Psoas muscle (tissue), 7 donors: ENCODE measurements at regions not wholly inside any gene's neighbourhood (a gene's known extent, or its start where the extent isn't known, plus 50 kb on each side); places are given as distances from the start of the nearest gene placed in this dataset.

ENCODE experiments used
- ATAC-seq, 4 donors: fragments of 200-7000 bp; cut with Tn5 transposase; one replicate each; pipeline ENCODE4 v1.9.1; 2020; ENCODE audit warnings: moderate library complexity in 3 of 4, mild to moderate bottlenecking in 2 of 4
- DNase-seq, 2 donors: peaks; one replicate each; pipeline ENCODE4 v3.0.0-alpha.2; 2020
- H3K27ac ChIP-seq: fragments of 200-600 bp; one replicate; pipeline ENCODE4 v1.8.0; 2022
- H3K27me3 ChIP-seq, 3 donors: fragments of 200-600 bp in 1 of 3; one replicate each; pipeline versions ENCODE4 v1.6.1 to v1.8.0; 2013 to 2022; ENCODE audit warnings: low read length in 2 of 3, mild to moderate bottlenecking in 2 of 3, moderate library complexity in 1 of 3; ENCODE audit not compliant: insufficient read depth in 3 of 3
- H3K36me3 ChIP-seq, 2 donors: fragments of 200-600 bp in 1 of 2; one replicate each; pipeline versions ENCODE4 v1.6.1 to v1.8.0; 2013 to 2022; ENCODE audit warnings: low read depth in 1 of 2, mild to moderate bottlenecking in 1 of 2, moderate library complexity in 1 of 2; ENCODE audit not compliant: insufficient read depth in 1 of 2
- H3K4me1 ChIP-seq: fragments of 200-600 bp; one replicate; pipeline ENCODE4 v1.8.0; 2022
- H3K4me3 ChIP-seq: fragments of 200-600 bp; one replicate; pipeline ENCODE4 v1.8.0; 2022; ENCODE audit warnings: mild to moderate bottlenecking
- H3K9me3 ChIP-seq: fragments of 200-600 bp; one replicate; pipeline ENCODE4 v1.8.0; 2022
- CTCF ChIP-seq: fragments of 200-600 bp; IDR thresholded peaks from one replicate; pipeline ENCODE4 v1.8.0; 2022; ENCODE audit warnings: antibody characterized with exemption
- WGBS, 3 donors: extraction: QIAGEN DNeasy Blood & Tissue Kit; methylation state at CpG; one replicate each; pipeline versions ENCODE4 v1.1.6 to v1.1.7; 2013; 5-methylcytosine and 5-hydroxymethylcytosine counted together
- intact Hi-C, 2 donors: fragments of 100-400 bp; cut with DNase I; formaldehyde crosslinking; loops; one replicate each; pipeline versions ENCODE4 v1.11.0 to v1.14.2; 2022
- donor health status: healthy with polysubstance abuse.
- donor health status: DM: no; HTN: no; CAD: no; lungs with moderate emphysema.
- donor health status: Bipolar disorder and iron deficiency.
- donor health status: healthy.
- donor health status: DM: yes; HTN: yes; CAD: no.
- donor health status: DM: no; HTN: no; CAD: no.
- donor health status: DM: yes; HTN: yes; CAD: no.

DNA sequence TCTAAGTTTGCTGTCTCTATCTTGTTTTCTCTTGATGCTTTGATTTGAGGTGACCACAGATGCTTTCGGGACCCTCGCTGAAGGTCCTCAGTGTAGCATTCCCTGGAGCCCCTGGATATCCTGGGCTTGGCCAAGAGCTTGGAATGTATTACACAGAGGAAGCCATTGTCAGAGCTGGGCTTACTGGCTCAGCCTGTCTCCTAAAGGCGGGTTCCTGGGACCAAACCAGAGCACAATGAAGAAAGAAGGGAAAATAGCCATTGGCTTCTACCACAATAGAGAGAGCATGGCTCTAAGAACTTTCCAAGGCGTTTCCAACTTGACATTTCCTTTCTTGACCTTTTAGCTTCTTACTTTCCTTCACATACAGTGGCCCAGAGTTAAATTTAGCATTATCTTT is 229.3 kb downstream of the HS3ST3A1 start:
- H3K36me3 ChIP-seq, result no peaks in the 10 kb centered on the region
- intact Hi-C loops, result no loop called here
- no peak for TF ChIP-seq CTCF
- no peak overlapping the region for H3K27ac ChIP-seq
- DNase-seq (no peak), ATAC-seq (no peak)
- H3K9me3 ChIP-seq, result no peaks in the 10 kb centered on the region
- WGBS, 3 donors, result 68 to 73% (median 68%) methylated on average over 4 of the region's 4 CpGs
- H3K27me3 ChIP-seq, result no peaks in the 10 kb centered on the region
- no peaks in the 10 kb centered on the region for H3K4me1 ChIP-seq
- no peak overlapping the region for H3K4me3 ChIP-seq

DNA sequence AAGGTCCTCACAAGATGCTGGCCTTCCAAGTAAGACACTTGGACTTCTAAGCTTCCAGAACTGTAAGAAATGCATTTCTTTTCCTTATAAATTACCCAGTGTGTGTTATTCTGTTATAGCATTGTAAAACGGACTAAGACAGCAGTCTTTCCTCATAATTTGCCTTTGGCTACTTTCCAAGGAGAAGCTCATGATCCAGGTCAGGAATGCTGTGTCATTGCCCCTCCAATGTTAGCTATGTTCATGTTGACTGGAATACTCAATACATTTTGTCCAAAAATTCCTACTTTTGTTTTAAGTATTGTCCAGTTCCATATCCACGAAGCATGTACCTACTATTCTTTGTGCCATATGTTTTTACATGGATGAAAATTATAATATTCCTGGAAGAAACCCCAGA is 234.6 kb downstream of the HS3ST3A1 start:
- H3K4me1 ChIP-seq, result no peaks in the 10 kb centered on the region
- H3K27me3 ChIP-seq, result no peaks in the 10 kb centered on the region
- no peaks in the 10 kb centered on the region for H3K36me3 ChIP-seq
- H3K9me3 ChIP-seq, result no peaks in the 10 kb centered on the region
- ATAC-seq, result no peak
- intact Hi-C loops, result no loop called here
- 18 to 61% (median 35%) methylated on average over 2 of the region's 2 CpGs for WGBS, 3 donors
- DNase-seq, result no peak
- H3K27ac ChIP-seq, result no peak overlapping the region
- TF ChIP-seq CTCF, result no peak
- no peak overlapping the region for H3K4me3 ChIP-seq

DNA sequence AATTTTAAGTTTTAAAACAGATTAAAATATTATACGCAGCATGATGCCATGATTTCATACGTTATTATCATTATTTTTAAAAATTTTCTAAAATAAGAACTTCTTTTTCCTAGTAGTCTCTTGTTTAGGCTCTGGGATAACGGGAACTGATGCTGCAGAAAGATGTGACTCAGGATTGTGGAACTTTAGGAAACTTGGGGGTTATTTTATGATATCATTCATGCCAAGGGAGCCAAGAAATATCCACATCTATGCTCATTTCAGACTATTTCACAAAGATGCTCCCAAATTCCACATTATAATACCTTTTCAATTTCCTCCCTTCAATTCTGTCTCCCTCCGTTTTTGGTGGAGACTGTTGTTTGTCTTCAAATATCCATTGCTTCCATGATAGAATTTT is 236.4 kb downstream of the HS3ST3A1 start:
- WGBS, 3 donors, result 81 to 84% (median 83%) methylated on average over 4 of the region's 4 CpGs
- no peak for TF ChIP-seq CTCF
- Histone ChIP-seq H3K36me3 (no peaks in the 10 kb centered on the region), H3K27me3 (no peaks in the 10 kb centered on the region), H3K4me3 (no peak overlapping the region), H3K4me1 (no peaks in the 10 kb centered on the region), H3K27ac (no peak overlapping the region), H3K9me3 (no peaks in the 10 kb centered on the region)
- DNase-seq, result no peak
- intact Hi-C loops, result no loop called here
- no peak for ATAC-seq

- intact Hi-C loops, result no loop called here
- no peak overlapping the region for H3K4me3 ChIP-seq
- DNase-seq (no peak), ATAC-seq (no peak)
- WGBS, 3 donors, result 27 to 57% (median 39%) methylated on average over 1 of the region's 1 CpG
- no peaks in the 10 kb centered on the region for H3K9me3 ChIP-seq
- no peaks in the 10 kb centered on the region for H3K4me1 ChIP-seq
- no peaks in the 10 kb centered on the region for H3K36me3 ChIP-seq
- no peak for TF ChIP-seq CTCF
- no peak overlapping the region for H3K27ac ChIP-seq
- H3K27me3 ChIP-seq, result no peaks in the 10 kb centered on the region
Observed at GRCh38 chr17:13363771-13364170, 238.0 kb downstream of the HS3ST3A1 start.

- DNase-seq, result no peak
- TF ChIP-seq CTCF, result no peak
- ATAC-seq, result no peak
- no peak overlapping the region for H3K4me3 ChIP-seq
- intact Hi-C loops, result no loop called here
- WGBS, 3 donors, result 51 to 56% (median 52%) methylated on average over 9 of the region's 9 CpGs
- H3K4me1 ChIP-seq, result no peaks in the 10 kb centered on the region
- no peaks in the 10 kb centered on the region for H3K9me3 ChIP-seq
- no peaks in the 10 kb centered on the region for H3K36me3 ChIP-seq
- H3K27ac ChIP-seq, result no peak overlapping the region
- H3K27me3 ChIP-seq, result peaks cover 0 to 3% (median 0%) of the 10 kb centered on the region in 3 donors
Observed at GRCh38 chr17:13362341-13363122, 239.2 kb downstream of the HS3ST3A1 start.
